HepG2 (cell line): ENCODE measurements at regions not wholly inside any gene's neighbourhood (a gene's known extent, or its start where the extent isn't known, plus 50 kb on each side); places are given as distances from the start of the nearest gene placed in this dataset.

Source experiments
- ATAC-seq: fragments of 200-7000 bp; cut with Tn5 transposase; 3 replicates; pipeline ENCODE4 v1.9.1; 2020; ENCODE audit warnings: mild to moderate bottlenecking, moderate library complexity
- BruUV-seq: library from RNA; stranded (reverse); fragments of 400-500 nt; replicated peaks from 2 replicates; lab custom pipeline; 2021; lab: Mats Ljungman, UMichigan
- CTCF ChIA-PET: fragments of 300-600 bp; formaldehyde crosslinking; extraction: SDS; loops from one replicate; lab custom pipeline; 2021; ENCODE audit warnings: low total read pairs, inconsistent platforms, low intra/inter-chr PET ratio; lab: Yijun Ruan, JAX
- POLR2A ChIA-PET: fragments of 350-600 bp; sonication (Branson Sonifier 250); formaldehyde crosslinking; loops from one replicate; lab custom pipeline; 2020; ENCODE audit warnings: antibody characterized with exemption, inconsistent platforms; lab: Yijun Ruan, JAX
- DNase-seq: peaks from one replicate; pipeline ENCODE4 v3.0.0-alpha.2; 2015; ENCODE audit warnings: low spot score
- FAIRE-seq: peaks from 3 replicates; lab custom pipeline; 2011; peaks lifted over from hg19 to GRCh38; lab: Jason Lieb, UNC
- H2AFZ ChIP-seq: one replicate; pipeline ENCODE4 v1.6.1; 2011; ENCODE audit warnings: low read length, inconsistent platforms
- H3K27ac ChIP-seq: fragments of 300-600 bp; 3 replicates; pipeline ENCODE4 v1.8.0; 2011; ENCODE audit warnings: mixed run types, mild to moderate bottlenecking, mixed read lengths, low read length, inconsistent platforms; ENCODE audit not compliant: insufficient read depth; ENCODE audit errors: extremely low read length
- H3K27me3 ChIP-seq, 2 experiments: fragments of 200-600 bp in 1 of 2; 2 replicates in 1 of 2; 3 replicates in 1 of 2; pipeline versions ENCODE4 v1.6.0 to v1.8.0; 2011; ENCODE audit warnings: low read length in 2 of 2, mild to moderate bottlenecking in 2 of 2, moderate library complexity in 2 of 2, inconsistent platforms in 1 of 2; ENCODE audit not compliant: insufficient read depth in 2 of 2, control insufficient read depth in 1 of 2
- H3K36me3 ChIP-seq, 2 experiments: fragments of 200-600 bp in 1 of 2; replicated peaks in 1 of 2; 2 replicates in 1 of 2; 3 replicates in 1 of 2; pipeline versions ENCODE4 v1.5.1 to v1.8.0; 2011; ENCODE audit warnings: low read length in 2 of 2, inconsistent platforms in 1 of 2; ENCODE audit not compliant: insufficient read depth in 2 of 2, control insufficient read depth in 1 of 2
- H3K4me1 ChIP-seq: 2 replicates; pipeline ENCODE4 v1.5.1; 2012; ENCODE audit warnings: low read length, inconsistent platforms; ENCODE audit not compliant: insufficient read depth
- H3K4me2 ChIP-seq: 2 replicates; pipeline ENCODE4 v1.6.0; 2011; ENCODE audit warnings: low read depth, low read length, inconsistent platforms
- H3K4me3 ChIP-seq, 3 experiments: fragments of 200-600 bp in 1 of 3; sonication (generic), shearing (Covaris generic) in 1 of 3; replicated peaks in 1 of 3; 2 replicates each; pipeline ENCODE4 v1.5.1; 2011 to 2016; ENCODE audit warnings: low read length in 3 of 3, inconsistent platforms in 2 of 3, low read depth in 2 of 3, mild to moderate bottlenecking in 2 of 3, control low read depth in 1 of 3, mixed read lengths in 1 of 3; ENCODE audit not compliant: insufficient read depth in 1 of 3
- H3K79me2 ChIP-seq: one replicate; pipeline ENCODE4 v1.6.1; 2011; ENCODE audit warnings: low read length, inconsistent platforms; ENCODE audit not compliant: insufficient read depth
- H3K9ac ChIP-seq: 2 replicates; pipeline ENCODE4 v1.6.0; 2011; ENCODE audit warnings: mild to moderate bottlenecking, low read depth, low read length, inconsistent platforms; ENCODE audit not compliant: insufficient read depth
- H3K9me3 ChIP-seq: 2 replicates; pipeline ENCODE4 v1.5.1; 2012; ENCODE audit warnings: mild to moderate bottlenecking, low read length
- H4K20me1 ChIP-seq: 2 replicates; pipeline ENCODE4 v1.6.0; 2011; ENCODE audit warnings: inconsistent platforms, mild to moderate bottlenecking, low read length, moderate library complexity; ENCODE audit not compliant: insufficient read depth
- BHLHE40 ChIP-seq: IDR thresholded peaks from 2 replicates; pipeline ENCODE4 v1.6.1; 2011; ENCODE audit warnings: low read length, improper control_type of control experiment
- KMT2A ChIP-seq: sonication (generic); formaldehyde crosslinking; IDR thresholded peaks from 2 replicates; pipeline ENCODE4 v1.4.0; 2020; ENCODE audit warnings: missing genetic modification reagents
- NFE2 ChIP-seq: sonication (generic); formaldehyde crosslinking; IDR thresholded peaks from 2 replicates; pipeline ENCODE4 v1.4.0; 2020; ENCODE audit warnings: missing genetic modification reagents
- SMARCC2 ChIP-seq: fragments of 450-650 bp; IDR thresholded peaks from 2 replicates; pipeline ENCODE4 v1.6.1; 2017; ENCODE audit warnings: antibody characterized with exemption, mild to moderate bottlenecking
- ZNF230 ChIP-seq: sonication (generic); formaldehyde crosslinking; IDR thresholded peaks from 2 replicates; pipeline ENCODE4 v1.4.0; 2020; ENCODE audit warnings: mild to moderate bottlenecking, missing genetic modification reagents
- ZNF354B ChIP-seq: sonication (generic); formaldehyde crosslinking; IDR thresholded peaks from 2 replicates; pipeline ENCODE4 v1.8.0; 2022; ENCODE audit warnings: mild to moderate bottlenecking, missing genetic modification reagents
- ZNF772 ChIP-seq: sonication (generic); formaldehyde crosslinking; IDR thresholded peaks from 2 replicates; pipeline ENCODE4 v1.5.0; 2020; ENCODE audit warnings: mild to moderate bottlenecking, missing genetic modification reagents
- ZSCAN21 ChIP-seq: sonication (generic); formaldehyde crosslinking; IDR thresholded peaks from 2 replicates; pipeline ENCODE4 v1.8.0; 2022; ENCODE audit warnings: mild to moderate bottlenecking, missing genetic modification reagents, moderate library complexity, borderline replicate concordance
- WGBS: methylation state at CpG from one replicate; pipeline ENCODE4 v1.1.6; 2017; ENCODE audit warnings: low lambda C conversion rate; 5-methylcytosine and 5-hydroxymethylcytosine counted together
- in situ Hi-C: cut with HindIII; loops from 2 replicates; pipeline ENCODE4 v1.10.0; 2017; ENCODE audit warnings: low pct_unique_long_range_greater_than_20kb; ENCODE audit not compliant: extremely low pct_ligation_motif_present
- intact Hi-C: fragments of 100-400 bp; cut with micrococcal nuclease; formaldehyde crosslinking; loops from one replicate; pipeline ENCODE4 v1.10.0; 2022; ENCODE audit not compliant: unreplicated experiment
- TF ChIP-seq, protein P1 (sequence below): sonication (generic); formaldehyde crosslinking; IDR thresholded peaks from 2 replicates; pipeline ENCODE4 v1.8.0; 2022; ENCODE audit warnings: mild to moderate bottlenecking, missing genetic modification reagents
- TF ChIP-seq, protein P2 (sequence below): sonication (generic); formaldehyde crosslinking; IDR thresholded peaks from 2 replicates; pipeline ENCODE4 v1.5.1; 2020; ENCODE audit warnings: missing genetic modification reagents, mild to moderate bottlenecking, borderline replicate concordance
- TF ChIP-seq, protein P3 (sequence below): sonication (generic); formaldehyde crosslinking; IDR thresholded peaks from 2 replicates; pipeline ENCODE4 v1.4.0; 2020; ENCODE audit warnings: mild to moderate bottlenecking, missing genetic modification reagents

DNA sequence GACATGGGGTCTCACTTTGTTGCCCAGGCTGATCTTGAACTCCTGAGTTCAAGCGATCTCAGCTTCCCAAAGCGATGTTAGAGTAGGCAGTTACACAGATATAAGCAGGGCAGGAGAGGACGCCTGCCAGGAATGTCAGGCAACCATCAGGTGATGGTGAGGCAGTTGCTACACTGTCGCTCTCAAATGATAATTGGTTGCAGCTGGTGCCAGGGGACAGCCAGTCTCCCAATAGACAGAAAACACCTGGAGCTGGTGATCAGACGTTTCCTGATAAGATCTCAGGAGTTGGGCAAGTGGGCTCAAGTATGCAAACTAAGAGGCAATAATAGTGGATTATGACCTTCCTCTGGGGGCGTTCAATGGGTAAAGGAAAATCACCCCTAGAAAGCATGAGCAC lies 163.1 kb upstream of the RGPD4 start:
- in situ Hi-C loops = no loop called here
- CTCF ChIA-PET = no interaction called here

More for the DNA sequence above, 163.1 kb upstream of the RGPD4 start:
- no TSS peak for BruUV-seq
- intact Hi-C loops = no loop called here
- Histone ChIP-seq H3K9me3 (peaks cover 28% of the 10 kb centered on the region; the same call in 1 of the 2 replicates), H3K79me2 (no peaks in the 10 kb centered on the region), H3K4me1 (no peaks in the 10 kb centered on the region), H2AFZ (no peak overlapping the region), H3K4me3 (no peak overlapping the region), H3K27me3 (no peaks in the 10 kb centered on the region), H3K9ac (no peak overlapping the region), H3K36me3 (no peaks in the 10 kb centered on the region), H3K4me2 (no peak overlapping the region), H3K27ac (no peak overlapping the region), H4K20me1 (no peaks in the 10 kb centered on the region)
- 1% methylated on average over 6 of the region's 6 CpGs for WGBS
- POLR2A ChIA-PET = no interaction called here
- TF ChIP-seq, protein P1, sequence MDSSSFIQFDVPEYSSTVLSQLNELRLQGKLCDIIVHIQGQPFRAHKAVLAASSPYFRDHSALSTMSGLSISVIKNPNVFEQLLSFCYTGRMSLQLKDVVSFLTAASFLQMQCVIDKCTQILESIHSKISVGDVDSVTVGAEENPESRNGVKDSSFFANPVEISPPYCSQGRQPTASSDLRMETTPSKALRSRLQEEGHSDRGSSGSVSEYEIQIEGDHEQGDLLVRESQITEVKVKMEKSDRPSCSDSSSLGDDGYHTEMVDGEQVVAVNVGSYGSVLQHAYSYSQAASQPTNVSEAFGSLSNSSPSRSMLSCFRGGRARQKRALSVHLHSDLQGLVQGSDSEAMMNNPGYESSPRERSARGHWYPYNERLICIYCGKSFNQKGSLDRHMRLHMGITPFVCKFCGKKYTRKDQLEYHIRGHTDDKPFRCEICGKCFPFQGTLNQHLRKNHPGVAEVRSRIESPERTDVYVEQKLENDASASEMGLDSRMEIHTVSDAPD = no peak
- TF ChIP-seq SMARCC2 = no peak
- no peak for TF ChIP-seq BHLHE40
- TF ChIP-seq ZNF230 (CRISPR knock-in tag) = no peak
- no peak for TF ChIP-seq ZNF772 (CRISPR knock-in tag)
- TF ChIP-seq ZSCAN21 (CRISPR knock-in tag) = no peak
- no peak for TF ChIP-seq KMT2A (CRISPR knock-in tag)
- no peak for TF ChIP-seq ZNF354B (CRISPR knock-in tag)
- TF ChIP-seq, protein P2, sequence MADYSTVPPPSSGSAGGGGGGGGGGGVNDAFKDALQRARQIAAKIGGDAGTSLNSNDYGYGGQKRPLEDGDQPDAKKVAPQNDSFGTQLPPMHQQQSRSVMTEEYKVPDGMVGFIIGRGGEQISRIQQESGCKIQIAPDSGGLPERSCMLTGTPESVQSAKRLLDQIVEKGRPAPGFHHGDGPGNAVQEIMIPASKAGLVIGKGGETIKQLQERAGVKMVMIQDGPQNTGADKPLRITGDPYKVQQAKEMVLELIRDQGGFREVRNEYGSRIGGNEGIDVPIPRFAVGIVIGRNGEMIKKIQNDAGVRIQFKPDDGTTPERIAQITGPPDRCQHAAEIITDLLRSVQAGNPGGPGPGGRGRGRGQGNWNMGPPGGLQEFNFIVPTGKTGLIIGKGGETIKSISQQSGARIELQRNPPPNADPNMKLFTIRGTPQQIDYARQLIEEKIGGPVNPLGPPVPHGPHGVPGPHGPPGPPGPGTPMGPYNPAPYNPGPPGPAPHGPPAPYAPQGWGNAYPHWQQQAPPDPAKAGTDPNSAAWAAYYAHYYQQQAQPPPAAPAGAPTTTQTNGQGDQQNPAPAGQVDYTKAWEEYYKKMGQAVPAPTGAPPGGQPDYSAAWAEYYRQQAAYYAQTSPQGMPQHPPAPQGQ (CRISPR knock-in tag) = no peak
- TF ChIP-seq, protein P3, sequence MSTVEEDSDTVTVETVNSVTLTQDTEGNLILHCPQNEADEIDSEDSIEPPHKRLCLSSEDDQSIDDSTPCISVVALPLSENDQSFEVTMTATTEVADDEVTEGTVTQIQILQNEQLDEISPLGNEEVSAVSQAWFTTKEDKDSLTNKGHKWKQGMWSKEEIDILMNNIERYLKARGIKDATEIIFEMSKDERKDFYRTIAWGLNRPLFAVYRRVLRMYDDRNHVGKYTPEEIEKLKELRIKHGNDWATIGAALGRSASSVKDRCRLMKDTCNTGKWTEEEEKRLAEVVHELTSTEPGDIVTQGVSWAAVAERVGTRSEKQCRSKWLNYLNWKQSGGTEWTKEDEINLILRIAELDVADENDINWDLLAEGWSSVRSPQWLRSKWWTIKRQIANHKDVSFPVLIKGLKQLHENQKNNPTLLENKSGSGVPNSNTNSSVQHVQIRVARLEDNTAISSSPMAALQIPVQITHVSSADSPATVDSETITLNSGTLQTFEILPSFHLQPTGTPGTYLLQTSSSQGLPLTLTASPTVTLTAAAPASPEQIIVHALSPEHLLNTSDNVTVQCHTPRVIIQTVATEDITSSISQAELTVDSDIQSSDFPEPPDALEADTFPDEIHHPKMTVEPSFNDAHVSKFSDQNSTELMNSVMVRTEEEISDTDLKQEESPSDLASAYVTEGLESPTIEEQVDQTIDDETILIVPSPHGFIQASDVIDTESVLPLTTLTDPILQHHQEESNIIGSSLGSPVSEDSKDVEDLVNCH (CRISPR knock-in tag) = no peak
- no peak for TF ChIP-seq NFE2
- DNase-seq (no peak), ATAC-seq (no peak), FAIRE-seq (no peak)
